ENCODE measurements at regions not wholly inside any gene's neighbourhood (a gene's known extent, or its start where the extent isn't known, plus 50 kb on each side); places are given as distances from the start of the nearest gene placed in this dataset.

DNA sequence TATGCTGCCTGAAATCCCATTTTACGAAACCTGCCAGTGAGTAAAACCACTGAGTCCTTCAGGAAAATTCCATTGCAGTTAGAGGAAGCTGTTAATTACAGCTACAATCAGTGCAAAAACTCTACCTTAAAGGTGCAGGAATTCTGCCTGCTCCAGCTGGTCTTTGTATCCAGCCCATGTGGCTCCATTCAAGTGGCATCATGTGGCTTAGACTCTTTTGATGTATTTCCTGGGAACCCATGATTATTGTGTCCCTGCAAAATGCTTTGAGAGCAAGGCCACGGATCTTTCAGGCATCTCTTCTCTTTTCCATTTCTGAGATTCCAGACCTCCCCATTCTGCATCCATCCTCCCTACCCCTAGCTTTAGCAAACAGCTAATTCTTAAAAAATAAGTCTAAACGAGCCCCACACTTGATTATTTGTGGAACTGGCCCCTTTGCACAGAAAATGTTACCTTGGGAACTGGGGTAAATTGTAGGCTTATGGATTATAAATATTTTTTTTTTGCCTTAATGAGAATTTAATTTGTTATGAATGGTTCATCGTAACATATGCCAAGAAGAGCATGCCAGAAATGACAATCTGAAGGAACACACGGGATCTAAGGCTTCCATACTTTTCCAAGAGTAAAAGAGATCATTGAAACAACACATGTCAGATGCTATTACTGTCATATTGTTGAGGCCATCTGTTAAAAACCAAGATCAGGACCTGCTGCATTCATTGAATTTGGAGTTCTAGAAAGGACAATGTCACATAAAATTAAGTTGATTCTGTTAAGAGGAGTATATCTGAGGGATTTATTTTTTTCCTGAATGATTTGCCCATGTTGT lies 144.6 kb downstream of the TPH2 start:
- ChIA-PET CTCF (no interaction called here), POLR2A (no interaction called here)
- TF ChIP-seq CTBP1 (IDR thresholded peaks at IDR 0.05; ENCODE audit: borderline replicate concordance), result no peak
- no peak for TF ChIP-seq TARDBP (IDR thresholded peaks at IDR 0.05)
- no peak for TF ChIP-seq NFRKB (IDR thresholded peaks at IDR 0.05)
- TF ChIP-seq ZNF384 (IDR thresholded peaks at IDR 0.05), result no peak
- TF ChIP-seq SP1 (IDR thresholded peaks at IDR 0.05), result no peak
- TF ChIP-seq HDGF (IDR thresholded peaks at IDR 0.05; ENCODE audit: borderline replicate concordance), result no peak
- TF ChIP-seq FOXM1 (IDR thresholded peaks at IDR 0.05; ENCODE audit: borderline replicate concordance), result no peak
- no peak for TF ChIP-seq ARNT (IDR thresholded peaks at IDR 0.05)
- TF ChIP-seq BHLHE40 (IDR thresholded peaks at IDR 0.05; ENCODE audit: borderline replicate concordance), result no peak
- DNase-seq (ENCODE audit: extremely low spot score), result no peak

DNA sequence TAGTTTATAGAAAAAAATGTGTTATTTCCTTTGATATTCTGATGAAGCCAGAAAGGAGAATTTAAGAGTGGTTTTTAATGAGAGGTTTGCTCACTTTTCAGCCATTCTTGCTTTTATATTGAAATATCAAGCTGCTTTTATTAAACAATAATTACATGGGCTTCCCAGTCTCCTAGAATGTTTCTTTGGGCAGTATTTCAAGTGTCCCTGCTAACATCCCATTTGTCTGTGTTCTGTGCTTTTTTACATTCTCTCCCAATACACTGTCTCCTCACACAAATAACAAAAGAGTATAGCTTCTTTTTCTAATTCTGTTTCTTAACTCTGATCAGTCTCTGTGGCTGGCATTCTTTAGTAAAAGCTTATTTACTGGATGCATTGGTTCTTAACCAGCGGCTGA lies 145.4 kb downstream of the TPH2 start:
- ChIA-PET CTCF (no interaction called here), POLR2A (no interaction called here)
- DNase-seq (ENCODE audit: extremely low spot score), result no peak
- TF ChIP-seq BHLHE40 (IDR thresholded peaks at IDR 0.05; ENCODE audit: borderline replicate concordance), result no peak
- TF ChIP-seq ARNT (IDR thresholded peaks at IDR 0.05), result no peak
- TF ChIP-seq FOXA1 (IDR thresholded peaks at IDR 0.05), result no peak
- no peak for TF ChIP-seq FOXM1 (IDR thresholded peaks at IDR 0.05; ENCODE audit: borderline replicate concordance)
- TF ChIP-seq LEF1 (IDR thresholded peaks at IDR 0.05; ENCODE audit: borderline replicate concordance), result no peak
- no peak for TF ChIP-seq ELF4 (IDR thresholded peaks at IDR 0.05)
- TF ChIP-seq, protein P1, sequence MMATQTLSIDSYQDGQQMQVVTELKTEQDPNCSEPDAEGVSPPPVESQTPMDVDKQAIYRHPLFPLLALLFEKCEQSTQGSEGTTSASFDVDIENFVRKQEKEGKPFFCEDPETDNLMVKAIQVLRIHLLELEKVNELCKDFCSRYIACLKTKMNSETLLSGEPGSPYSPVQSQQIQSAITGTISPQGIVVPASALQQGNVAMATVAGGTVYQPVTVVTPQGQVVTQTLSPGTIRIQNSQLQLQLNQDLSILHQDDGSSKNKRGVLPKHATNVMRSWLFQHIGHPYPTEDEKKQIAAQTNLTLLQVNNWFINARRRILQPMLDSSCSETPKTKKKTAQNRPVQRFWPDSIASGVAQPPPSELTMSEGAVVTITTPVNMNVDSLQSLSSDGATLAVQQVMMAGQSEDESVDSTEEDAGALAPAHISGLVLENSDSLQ (IDR thresholded peaks at IDR 0.05), result no peak
- no peak for TF ChIP-seq FOXK2 (IDR thresholded peaks at IDR 0.05)
- no peak for TF ChIP-seq NFRKB (IDR thresholded peaks at IDR 0.05)
- no peak for TF ChIP-seq HDGF (IDR thresholded peaks at IDR 0.05; ENCODE audit: borderline replicate concordance)
- no peak for TF ChIP-seq L3MBTL2 (conservative IDR thresholded peaks at IDR 0.05)
- TF ChIP-seq CTBP1 (IDR thresholded peaks at IDR 0.05; ENCODE audit: borderline replicate concordance), result no peak
- no peak for TF ChIP-seq SP1 (IDR thresholded peaks at IDR 0.05)

DNA sequence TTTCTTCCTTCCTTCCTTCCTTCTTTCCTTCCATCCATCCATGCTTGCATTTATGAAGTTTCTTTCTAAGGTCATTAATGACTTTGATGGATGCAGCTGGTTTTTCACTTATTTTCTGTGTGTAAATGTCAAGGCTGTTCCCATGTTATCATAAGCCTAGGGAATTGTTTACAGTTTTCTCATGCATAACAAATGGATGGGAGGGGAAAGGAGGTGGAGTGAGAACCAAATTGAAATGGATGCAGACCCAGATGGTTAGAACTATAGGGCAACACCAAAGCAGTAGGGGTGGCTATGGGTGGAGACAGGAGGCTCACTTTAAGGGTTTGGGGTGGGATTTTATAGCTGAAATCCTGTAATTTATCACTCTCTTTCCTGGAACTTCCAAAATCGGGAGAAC lies 146.2 kb downstream of the TPH2 start:
- POLR2A ChIA-PET, result no interaction called here

DNA sequence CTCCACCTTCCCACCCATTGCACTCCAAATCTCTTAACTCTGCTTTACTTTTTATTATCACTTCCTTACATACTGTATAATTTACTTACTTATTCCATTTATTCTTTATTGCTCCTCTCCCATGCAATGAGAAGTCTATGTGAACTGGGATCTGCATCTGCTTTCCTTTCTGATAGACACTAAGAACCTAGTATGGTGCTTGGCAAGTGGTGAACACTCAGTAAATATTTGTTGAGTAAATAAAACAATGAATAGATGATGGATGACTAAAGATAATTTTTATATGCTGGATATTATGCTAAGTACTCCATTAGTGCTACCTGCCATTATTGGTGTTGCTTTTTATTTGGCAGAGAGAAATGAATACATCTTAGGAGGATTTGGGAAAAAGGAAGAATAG lies 151.0 kb downstream of the TPH2 start:
- DNase-seq (ENCODE audit: extremely low spot score), result no peak
- POLR2A ChIA-PET, result no interaction called here
- no peak for TF ChIP-seq FOXK2 (IDR thresholded peaks at IDR 0.05)
- TF ChIP-seq LEF1 (IDR thresholded peaks at IDR 0.05; ENCODE audit: borderline replicate concordance), result no peak
- TF ChIP-seq FOXM1 (IDR thresholded peaks at IDR 0.05; ENCODE audit: borderline replicate concordance), result no peak
- no peak for TF ChIP-seq BHLHE40 (IDR thresholded peaks at IDR 0.05; ENCODE audit: borderline replicate concordance)
- no peak for TF ChIP-seq ELF4 (IDR thresholded peaks at IDR 0.05)
- TF ChIP-seq L3MBTL2 (conservative IDR thresholded peaks at IDR 0.05), result no peak
- no peak for TF ChIP-seq TARDBP (IDR thresholded peaks at IDR 0.05)
- no peak for TF ChIP-seq NFRKB (IDR thresholded peaks at IDR 0.05)
- TF ChIP-seq, protein P1 (IDR thresholded peaks at IDR 0.05), result no peak
- CTCF ChIA-PET, result no interaction called here

More for the DNA sequence above, 146.2 kb downstream of the TPH2 start:
- TF ChIP-seq FOXA1 (IDR thresholded peaks at IDR 0.05) (no peak), FOXK2 (IDR thresholded peaks at IDR 0.05) (no peak), HDGF (IDR thresholded peaks at IDR 0.05; ENCODE audit: borderline replicate concordance) (no peak), TARDBP (IDR thresholded peaks at IDR 0.05) (no peak), CTBP1 (IDR thresholded peaks at IDR 0.05; ENCODE audit: borderline replicate concordance) (no peak), ZNF384 (IDR thresholded peaks at IDR 0.05) (no peak), LEF1 (IDR thresholded peaks at IDR 0.05; ENCODE audit: borderline replicate concordance) (no peak), SP1 (IDR thresholded peaks at IDR 0.05) (no peak), BHLHE40 (IDR thresholded peaks at IDR 0.05; ENCODE audit: borderline replicate concordance) (no peak), NFRKB (IDR thresholded peaks at IDR 0.05) (no peak), L3MBTL2 (conservative IDR thresholded peaks at IDR 0.05) (no peak), ELF4 (IDR thresholded peaks at IDR 0.05) (no peak), ARNT (IDR thresholded peaks at IDR 0.05) (no peak), SUZ12 (IDR thresholded peaks at IDR 0.05) (no peak), FOXM1 (IDR thresholded peaks at IDR 0.05; ENCODE audit: borderline replicate concordance) (no peak)
- TF ChIP-seq, protein P1 (IDR thresholded peaks at IDR 0.05), result no peak
- no peak for DNase-seq (ENCODE audit: extremely low spot score)
- CTCF ChIA-PET, result no interaction called here

DNA sequence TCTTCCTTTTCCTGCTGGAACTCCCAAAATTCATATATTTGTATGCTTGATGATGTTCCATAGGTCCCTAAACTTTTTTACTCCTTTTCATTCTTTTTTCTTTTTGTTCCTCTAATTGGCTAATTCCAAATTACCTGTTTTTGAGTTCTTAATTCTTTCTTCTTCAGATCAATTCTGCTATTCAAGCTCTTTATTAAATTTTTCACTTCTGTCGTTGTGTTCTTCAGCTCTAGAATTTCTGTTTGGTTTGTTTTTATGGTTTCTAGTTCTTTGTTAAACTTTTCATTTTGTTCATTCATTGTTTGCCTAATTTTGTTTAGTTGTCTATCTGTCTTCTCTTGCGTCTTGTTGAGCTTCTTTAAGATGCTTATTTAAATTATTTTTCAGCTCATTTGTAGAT lies 154.8 kb downstream of the TPH2 start:
- no peak for DNase-seq (ENCODE audit: extremely low spot score)
- CTCF ChIA-PET, result no interaction called here
- POLR2A ChIA-PET, result no interaction called here
- no peak for TF ChIP-seq CTBP1 (IDR thresholded peaks at IDR 0.05; ENCODE audit: borderline replicate concordance)
- no peak for TF ChIP-seq FOXM1 (IDR thresholded peaks at IDR 0.05; ENCODE audit: borderline replicate concordance)
- no peak for TF ChIP-seq SUZ12 (IDR thresholded peaks at IDR 0.05)
- no peak for TF ChIP-seq TARDBP (IDR thresholded peaks at IDR 0.05)
- TF ChIP-seq FOXA1 (IDR thresholded peaks at IDR 0.05), result no peak
- TF ChIP-seq, protein P1 (IDR thresholded peaks at IDR 0.05), result no peak
- TF ChIP-seq BHLHE40 (IDR thresholded peaks at IDR 0.05; ENCODE audit: borderline replicate concordance), result no peak
- no peak for TF ChIP-seq LEF1 (IDR thresholded peaks at IDR 0.05; ENCODE audit: borderline replicate concordance)
- TF ChIP-seq NFRKB (IDR thresholded peaks at IDR 0.05), result no peak
- no peak for TF ChIP-seq FOXK2 (IDR thresholded peaks at IDR 0.05)
- no peak for TF ChIP-seq L3MBTL2 (conservative IDR thresholded peaks at IDR 0.05)
- TF ChIP-seq ARNT (IDR thresholded peaks at IDR 0.05), result no peak
- TF ChIP-seq ZNF384 (IDR thresholded peaks at IDR 0.05), result no peak
- no peak for TF ChIP-seq HDGF (IDR thresholded peaks at IDR 0.05; ENCODE audit: borderline replicate concordance)
- no peak for TF ChIP-seq SP1 (IDR thresholded peaks at IDR 0.05)
- TF ChIP-seq ELF4 (IDR thresholded peaks at IDR 0.05), result no peak

All from HEK293T (cell line).